ENCODE measurements at regions not wholly inside any gene's neighbourhood (a gene's known extent, or its start where the extent isn't known, plus 50 kb on each side); places are given as distances from the start of the nearest gene placed in this dataset.

GRCh38 chr6:106825156-106825555, 149.4 kb downstream of the CD24 start:
- no peak for DNase-seq (ENCODE audit: low spot score in 2 of 2)
- intact Hi-C loops (cut with DNase I; ENCODE audit: low total_unique reads), result no loop called here
- WGBS, 2 donors, result 81 to 92% methylated on average over 2 of the region's 2 CpGs
- TF ChIP-seq, protein P1, sequence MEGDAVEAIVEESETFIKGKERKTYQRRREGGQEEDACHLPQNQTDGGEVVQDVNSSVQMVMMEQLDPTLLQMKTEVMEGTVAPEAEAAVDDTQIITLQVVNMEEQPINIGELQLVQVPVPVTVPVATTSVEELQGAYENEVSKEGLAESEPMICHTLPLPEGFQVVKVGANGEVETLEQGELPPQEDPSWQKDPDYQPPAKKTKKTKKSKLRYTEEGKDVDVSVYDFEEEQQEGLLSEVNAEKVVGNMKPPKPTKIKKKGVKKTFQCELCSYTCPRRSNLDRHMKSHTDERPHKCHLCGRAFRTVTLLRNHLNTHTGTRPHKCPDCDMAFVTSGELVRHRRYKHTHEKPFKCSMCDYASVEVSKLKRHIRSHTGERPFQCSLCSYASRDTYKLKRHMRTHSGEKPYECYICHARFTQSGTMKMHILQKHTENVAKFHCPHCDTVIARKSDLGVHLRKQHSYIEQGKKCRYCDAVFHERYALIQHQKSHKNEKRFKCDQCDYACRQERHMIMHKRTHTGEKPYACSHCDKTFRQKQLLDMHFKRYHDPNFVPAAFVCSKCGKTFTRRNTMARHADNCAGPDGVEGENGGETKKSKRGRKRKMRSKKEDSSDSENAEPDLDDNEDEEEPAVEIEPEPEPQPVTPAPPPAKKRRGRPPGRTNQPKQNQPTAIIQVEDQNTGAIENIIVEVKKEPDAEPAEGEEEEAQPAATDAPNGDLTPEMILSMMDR (IDR thresholded peaks at IDR 0.05), result no peak
- no peak for TF ChIP-seq POLR2A (IDR thresholded peaks at IDR 0.05)
- H3K4me3 ChIP-seq (ENCODE audit: low read depth, poor library complexity, severe bottlenecking), result no peak overlapping the region

DNA sequence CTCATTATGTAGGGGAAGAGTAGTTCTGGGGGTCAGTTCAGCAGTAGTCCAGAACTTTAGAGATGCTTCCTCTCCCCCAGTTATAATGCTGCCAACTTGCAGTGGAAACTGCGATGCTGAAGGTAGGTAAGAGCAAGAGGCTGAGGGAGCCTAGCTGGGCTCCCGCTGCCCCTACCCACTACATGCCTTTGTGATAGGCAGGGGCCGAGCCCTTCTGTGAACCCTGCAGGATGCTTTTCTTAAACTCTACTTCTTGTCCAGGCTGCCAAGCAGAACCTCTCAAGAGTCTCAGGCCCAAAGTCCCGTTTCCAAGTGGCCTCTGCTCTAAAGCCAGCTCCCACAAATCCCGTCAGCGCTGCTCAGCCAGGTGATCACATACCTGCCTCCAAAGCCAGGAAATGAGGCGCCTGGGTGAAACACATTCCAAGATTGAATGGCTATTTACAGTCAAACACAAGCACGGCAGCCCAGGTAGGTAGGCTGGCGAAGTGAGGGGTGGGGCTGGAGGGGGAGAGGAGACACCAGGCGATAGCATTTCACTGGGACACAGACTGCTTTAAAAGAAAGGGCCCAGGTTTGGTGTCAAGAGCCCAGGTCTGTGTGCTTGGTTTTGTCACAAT, 150.7 kb downstream of the CD24 start:
- intact Hi-C loops (cut with DNase I; ENCODE audit: low total_unique reads), result no loop called here
- TF ChIP-seq, protein P1 (IDR thresholded peaks at IDR 0.05), result no peak
- no peak for TF ChIP-seq POLR2A (IDR thresholded peaks at IDR 0.05)
- WGBS, 2 donors, result 73 to 84% methylated on average over 9 to 10 of the region's 10 CpGs
- no peak for DNase-seq (ENCODE audit: low spot score in 2 of 2)
- H3K4me3 ChIP-seq (ENCODE audit: low read depth, poor library complexity, severe bottlenecking), result no peak overlapping the region

DNA sequence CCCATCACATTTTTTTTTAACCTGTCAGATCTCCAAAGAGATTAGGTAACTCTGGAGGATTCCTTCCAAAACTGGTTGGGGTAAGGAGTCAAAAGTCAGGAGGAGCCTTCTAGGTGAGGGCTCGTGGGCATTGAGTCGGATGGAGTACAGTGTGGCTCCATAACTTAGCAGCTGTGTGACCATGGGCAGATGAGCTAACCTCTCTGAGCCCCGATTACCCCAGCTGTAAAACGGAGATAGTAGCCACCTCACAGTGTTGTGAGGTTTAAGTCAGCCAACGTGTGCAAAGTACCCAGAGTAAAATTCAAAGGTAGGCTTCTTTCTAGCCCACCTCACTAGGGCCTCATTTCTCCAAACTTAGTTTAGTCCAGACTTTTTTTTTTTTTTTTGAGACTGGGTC, 151.5 kb downstream of the CD24 start:
- 84 to 89% methylated on average over 5 of the region's 5 CpGs for WGBS, 2 donors
- no peak for TF ChIP-seq POLR2A (IDR thresholded peaks at IDR 0.05)
- TF ChIP-seq, protein P1 (IDR thresholded peaks at IDR 0.05), result no peak
- no peak overlapping the region for H3K4me3 ChIP-seq (ENCODE audit: low read depth, poor library complexity, severe bottlenecking)
- DNase-seq (ENCODE audit: low spot score in 2 of 2), result no peak
- intact Hi-C loops (cut with DNase I; ENCODE audit: low total_unique reads), result no loop called here

GRCh38 chr6:106820412-106820852, 154.1 kb downstream of the CD24 start:
- DNase-seq (ENCODE audit: low spot score in 2 of 2), result no peak
- intact Hi-C loops (cut with DNase I; ENCODE audit: low total_unique reads), result no loop called here
- no peak for TF ChIP-seq POLR2A (IDR thresholded peaks at IDR 0.05)
- TF ChIP-seq, protein P1 (IDR thresholded peaks at IDR 0.05), result no peak
- H3K4me3 ChIP-seq (ENCODE audit: low read depth, poor library complexity, severe bottlenecking), result no peak overlapping the region

- H3K4me3 ChIP-seq (ENCODE audit: low read depth, poor library complexity, severe bottlenecking), result no peak overlapping the region
- WGBS, 2 donors, result 82 to 83% methylated on average over 3 of the region's 3 CpGs
Observed at GRCh38 chr6:106811088-106811686, 163.3 kb downstream of the CD24 start.

More at GRCh38 chr6:106811088-106811686, 163.3 kb downstream of the CD24 start:
- intact Hi-C loops (cut with DNase I; ENCODE audit: low total_unique reads), result no loop called here
- TF ChIP-seq, protein P1 (IDR thresholded peaks at IDR 0.05), result no peak
- no peak for TF ChIP-seq POLR2A (IDR thresholded peaks at IDR 0.05)
- DNase-seq (ENCODE audit: low spot score in 2 of 2), result no peak

All from lower leg skin (tissue), 4 donors.